NB4 (cell line): ENCODE measurements at regions not wholly inside any gene's neighbourhood (a gene's known extent, or its start where the extent isn't known, plus 50 kb on each side); places are given as distances from the start of the nearest gene placed in this dataset.
"Not testable (repeated sequence)": the region's sequence is repeated elsewhere in the genome, so short reads cannot be mapped to it uniquely, and the experiment has no call there.

Experiments used
- MAX ChIP-seq: IDR thresholded peaks from 2 replicates; pipeline ENCODE4 v1.6.1; 2011; ENCODE audit warnings: low read depth, low read length
- TF ChIP-seq, protein P1 (sequence below): IDR thresholded peaks from one replicate; pipeline ENCODE4 v1.5.1; 2012; ENCODE audit warnings: low read depth, low read length

- TF ChIP-seq, protein P1, sequence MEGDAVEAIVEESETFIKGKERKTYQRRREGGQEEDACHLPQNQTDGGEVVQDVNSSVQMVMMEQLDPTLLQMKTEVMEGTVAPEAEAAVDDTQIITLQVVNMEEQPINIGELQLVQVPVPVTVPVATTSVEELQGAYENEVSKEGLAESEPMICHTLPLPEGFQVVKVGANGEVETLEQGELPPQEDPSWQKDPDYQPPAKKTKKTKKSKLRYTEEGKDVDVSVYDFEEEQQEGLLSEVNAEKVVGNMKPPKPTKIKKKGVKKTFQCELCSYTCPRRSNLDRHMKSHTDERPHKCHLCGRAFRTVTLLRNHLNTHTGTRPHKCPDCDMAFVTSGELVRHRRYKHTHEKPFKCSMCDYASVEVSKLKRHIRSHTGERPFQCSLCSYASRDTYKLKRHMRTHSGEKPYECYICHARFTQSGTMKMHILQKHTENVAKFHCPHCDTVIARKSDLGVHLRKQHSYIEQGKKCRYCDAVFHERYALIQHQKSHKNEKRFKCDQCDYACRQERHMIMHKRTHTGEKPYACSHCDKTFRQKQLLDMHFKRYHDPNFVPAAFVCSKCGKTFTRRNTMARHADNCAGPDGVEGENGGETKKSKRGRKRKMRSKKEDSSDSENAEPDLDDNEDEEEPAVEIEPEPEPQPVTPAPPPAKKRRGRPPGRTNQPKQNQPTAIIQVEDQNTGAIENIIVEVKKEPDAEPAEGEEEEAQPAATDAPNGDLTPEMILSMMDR, result not testable (repeated sequence)
- not testable (repeated sequence) for TF ChIP-seq MAX
Observed at GRCh38 chr10:59975918-59976317, 69.6 kb upstream of the CCDC6 start.
